ENCODE measurements at regions not wholly inside any gene's neighbourhood (a gene's known extent, or its start where the extent isn't known, plus 50 kb on each side); places are given as distances from the start of the nearest gene placed in this dataset.
"Not testable (repeated sequence)": the region's sequence is repeated elsewhere in the genome, so short reads cannot be mapped to it uniquely, and the experiment has no call there.

- not testable (repeated sequence) for TF ChIP-seq CTCF (conservative IDR thresholded peaks at IDR 0.05; ENCODE audit: low read depth, low read length); EZH2 (IDR thresholded peaks at IDR 0.05; ENCODE audit: borderline replicate concordance, low read depth, low read length, poor library complexity, severe bottlenecking)
These were observed 322.2 kb downstream of the FLRT2 start for GRCh38 chr14:85852123-85852522.
